B cell (primary cell): ENCODE measurements at regions not wholly inside any gene's neighbourhood (a gene's known extent, or its start where the extent isn't known, plus 50 kb on each side); places are given as distances from the start of the nearest gene placed in this dataset.
"Not testable (repeated sequence)": the region's sequence is repeated elsewhere in the genome, so short reads cannot be mapped to it uniquely, and the experiment has no call there.

Experiments
- CTCF ChIP-seq: fragments of 200-600 bp; IDR thresholded peaks from one replicate; pipeline ENCODE4 v1.8.0; 2022; ENCODE audit warnings: antibody characterized with exemption, mild to moderate bottlenecking
- EZH2 ChIP-seq: IDR thresholded peaks from 2 replicates; pipeline ENCODE4 v1.6.1; 2012; ENCODE audit warnings: borderline replicate concordance, low read depth, mild to moderate bottlenecking, moderate library complexity, low read length; ENCODE audit not compliant: insufficient read depth, poor library complexity, severe bottlenecking

GRCh38 chr10:29003014-29003413, 285.9 kb upstream of the LYZL1 start:
- not testable (repeated sequence) for TF ChIP-seq EZH2, CTCF
